ENCODE measurements at regions not wholly inside any gene's neighbourhood (a gene's known extent, or its start where the extent isn't known, plus 50 kb on each side); places are given as distances from the start of the nearest gene placed in this dataset.

DNA sequence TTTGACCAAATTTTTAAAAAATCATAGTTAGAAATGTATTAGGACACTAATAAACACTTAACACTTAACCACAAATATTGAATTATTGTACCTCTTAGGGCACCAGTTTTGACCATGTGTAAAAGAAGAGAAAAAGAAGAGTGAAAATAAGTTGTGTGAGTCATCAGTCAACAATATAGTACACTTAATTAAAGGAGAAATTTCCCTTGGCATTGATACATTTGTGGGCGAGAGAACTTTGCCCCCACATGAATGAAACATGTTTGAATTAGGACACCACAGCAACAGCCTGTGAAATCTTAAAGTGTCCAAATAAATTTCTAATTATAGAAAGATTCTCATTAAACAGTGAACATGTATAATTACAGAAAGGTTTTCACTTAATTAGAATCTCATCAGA lies 1292.8 kb upstream of the TENM3 start:
- H3K4me2 ChIP-seq (ENCODE audit: low read length): no peak overlapping the region
- intact Hi-C loops (cut with micrococcal nuclease): no loop called here
- H3K4me1 ChIP-seq (ENCODE audit: control insufficient read depth in 1 of 2, insufficient read depth in 2 of 2, low read length in 2 of 2): peaks cover 0 to 13% of the 10 kb centered on the region in 2 experiments; a peak in 2 of 4 replicates
- no peaks in the 10 kb centered on the region for H3K9me2 ChIP-seq (ENCODE audit: insufficient read depth)
- no peaks in the 10 kb centered on the region for H3K9me3 ChIP-seq (ENCODE audit: control insufficient read depth in 1 of 2, insufficient read depth in 1 of 2, low read depth in 1 of 2, low read length in 2 of 2)
- no peaks in the 10 kb centered on the region for H3K79me2 ChIP-seq (ENCODE audit: insufficient read depth, low read length)
- H3K27ac ChIP-seq (ENCODE audit: low read depth, low read length): no peak overlapping the region
- no peak for DNase-seq (ENCODE audit: low read depth, low spot score)
- CTCF ChIA-PET: no interaction called here
- H3K9ac ChIP-seq (ENCODE audit: low read length): no peak overlapping the region
- BruUV-seq (replicated peaks): no TSS peak
- H3K4me3 ChIP-seq (replicated peaks in 1 of 2; ENCODE audit: low read depth in 1 of 2, low read length in 2 of 2): no peak overlapping the region
- TF ChIP-seq, protein P1, sequence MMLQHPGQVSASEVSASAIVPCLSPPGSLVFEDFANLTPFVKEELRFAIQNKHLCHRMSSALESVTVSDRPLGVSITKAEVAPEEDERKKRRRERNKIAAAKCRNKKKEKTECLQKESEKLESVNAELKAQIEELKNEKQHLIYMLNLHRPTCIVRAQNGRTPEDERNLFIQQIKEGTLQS (IDR thresholded peaks at IDR 0.05): no peak
- TF ChIP-seq, protein P2, sequence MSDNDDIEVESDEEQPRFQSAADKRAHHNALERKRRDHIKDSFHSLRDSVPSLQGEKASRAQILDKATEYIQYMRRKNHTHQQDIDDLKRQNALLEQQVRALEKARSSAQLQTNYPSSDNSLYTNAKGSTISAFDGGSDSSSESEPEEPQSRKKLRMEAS (IDR thresholded peaks at IDR 0.05): no peak
- TF ChIP-seq, protein P3, sequence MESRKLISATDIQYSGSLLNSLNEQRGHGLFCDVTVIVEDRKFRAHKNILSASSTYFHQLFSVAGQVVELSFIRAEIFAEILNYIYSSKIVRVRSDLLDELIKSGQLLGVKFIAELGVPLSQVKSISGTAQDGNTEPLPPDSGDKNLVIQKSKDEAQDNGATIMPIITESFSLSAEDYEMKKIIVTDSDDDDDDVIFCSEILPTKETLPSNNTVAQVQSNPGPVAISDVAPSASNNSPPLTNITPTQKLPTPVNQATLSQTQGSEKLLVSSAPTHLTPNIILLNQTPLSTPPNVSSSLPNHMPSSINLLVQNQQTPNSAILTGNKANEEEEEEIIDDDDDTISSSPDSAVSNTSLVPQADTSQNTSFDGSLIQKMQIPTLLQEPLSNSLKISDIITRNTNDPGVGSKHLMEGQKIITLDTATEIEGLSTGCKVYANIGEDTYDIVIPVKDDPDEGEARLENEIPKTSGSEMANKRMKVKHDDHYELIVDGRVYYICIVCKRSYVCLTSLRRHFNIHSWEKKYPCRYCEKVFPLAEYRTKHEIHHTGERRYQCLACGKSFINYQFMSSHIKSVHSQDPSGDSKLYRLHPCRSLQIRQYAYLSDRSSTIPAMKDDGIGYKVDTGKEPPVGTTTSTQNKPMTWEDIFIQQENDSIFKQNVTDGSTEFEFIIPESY (IDR thresholded peaks at IDR 0.05; ENCODE audit: extremely low read depth, insufficient replicate concordance, low read length): no peak
- TF ChIP-seq POLR2AphosphoS5 (IDR thresholded peaks at IDR 0.05; ENCODE audit: low read depth, low read length) (no peak), ZNF274 (IDR thresholded peaks at IDR 0.05; ENCODE audit: low read depth, low read length) (no peak), YY1 (IDR thresholded peaks at IDR 0.05; ENCODE audit: extremely low read depth, insufficient replicate concordance, low read depth, low read length) (no peak)
- no peaks in the 10 kb centered on the region for H3K27me3 ChIP-seq (ENCODE audit: insufficient read depth, low read length)
- ATAC-seq: no peak
- H2AFZ ChIP-seq (ENCODE audit: low read depth, low read length, poor library complexity, severe bottlenecking): no peak overlapping the region
- H4K20me1 ChIP-seq (ENCODE audit: insufficient read depth): no peaks in the 10 kb centered on the region
- no peaks in the 10 kb centered on the region for H3K36me3 ChIP-seq (ENCODE audit: control insufficient read depth in 1 of 2, insufficient read depth in 2 of 2, low read length in 2 of 2)
- POLR2A ChIA-PET: no interaction called here
- RAD21 ChIA-PET (ENCODE audit: low non-redundant PET in 1 of 2, low total read pairs in 2 of 2, uncharacterized antibody in 2 of 2, unreplicated experiment in 2 of 2): no interaction called here

DNA sequence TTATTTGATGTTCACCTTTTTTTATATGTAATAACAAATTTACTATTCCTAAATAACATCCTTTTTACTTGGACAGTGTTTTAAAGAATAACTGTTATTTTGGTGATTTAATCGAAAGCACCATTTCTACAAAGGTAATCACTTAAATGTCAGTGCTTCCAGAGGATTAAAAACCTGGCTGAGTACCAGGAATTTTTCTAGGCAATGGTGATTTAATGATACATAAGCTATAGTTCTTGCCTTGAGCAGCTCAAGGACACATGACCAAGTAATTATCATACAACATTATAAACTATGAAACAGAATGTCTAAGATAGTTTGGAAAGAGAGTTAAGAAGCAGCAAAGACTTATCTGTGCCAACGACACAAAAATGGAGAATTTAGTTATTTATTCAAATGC lies 1291.9 kb upstream of the TENM3 start:
- TF ChIP-seq ZFX (IDR thresholded peaks at IDR 0.05) (no peak), CBX3 (IDR thresholded peaks at IDR 0.05; ENCODE audit: low read depth) (no peak), RAD21 (IDR thresholded peaks at IDR 0.05; ENCODE audit: low read depth) (no peak), EZH2phosphoT487 (IDR thresholded peaks at IDR 0.05; ENCODE audit: borderline replicate concordance) (no peak), YY1 (IDR thresholded peaks at IDR 0.05; ENCODE audit: extremely low read depth, insufficient replicate concordance, low read depth, low read length) (no peak), JUND (IDR thresholded peaks at IDR 0.05) (no peak)
- TF ChIP-seq, protein P4, sequence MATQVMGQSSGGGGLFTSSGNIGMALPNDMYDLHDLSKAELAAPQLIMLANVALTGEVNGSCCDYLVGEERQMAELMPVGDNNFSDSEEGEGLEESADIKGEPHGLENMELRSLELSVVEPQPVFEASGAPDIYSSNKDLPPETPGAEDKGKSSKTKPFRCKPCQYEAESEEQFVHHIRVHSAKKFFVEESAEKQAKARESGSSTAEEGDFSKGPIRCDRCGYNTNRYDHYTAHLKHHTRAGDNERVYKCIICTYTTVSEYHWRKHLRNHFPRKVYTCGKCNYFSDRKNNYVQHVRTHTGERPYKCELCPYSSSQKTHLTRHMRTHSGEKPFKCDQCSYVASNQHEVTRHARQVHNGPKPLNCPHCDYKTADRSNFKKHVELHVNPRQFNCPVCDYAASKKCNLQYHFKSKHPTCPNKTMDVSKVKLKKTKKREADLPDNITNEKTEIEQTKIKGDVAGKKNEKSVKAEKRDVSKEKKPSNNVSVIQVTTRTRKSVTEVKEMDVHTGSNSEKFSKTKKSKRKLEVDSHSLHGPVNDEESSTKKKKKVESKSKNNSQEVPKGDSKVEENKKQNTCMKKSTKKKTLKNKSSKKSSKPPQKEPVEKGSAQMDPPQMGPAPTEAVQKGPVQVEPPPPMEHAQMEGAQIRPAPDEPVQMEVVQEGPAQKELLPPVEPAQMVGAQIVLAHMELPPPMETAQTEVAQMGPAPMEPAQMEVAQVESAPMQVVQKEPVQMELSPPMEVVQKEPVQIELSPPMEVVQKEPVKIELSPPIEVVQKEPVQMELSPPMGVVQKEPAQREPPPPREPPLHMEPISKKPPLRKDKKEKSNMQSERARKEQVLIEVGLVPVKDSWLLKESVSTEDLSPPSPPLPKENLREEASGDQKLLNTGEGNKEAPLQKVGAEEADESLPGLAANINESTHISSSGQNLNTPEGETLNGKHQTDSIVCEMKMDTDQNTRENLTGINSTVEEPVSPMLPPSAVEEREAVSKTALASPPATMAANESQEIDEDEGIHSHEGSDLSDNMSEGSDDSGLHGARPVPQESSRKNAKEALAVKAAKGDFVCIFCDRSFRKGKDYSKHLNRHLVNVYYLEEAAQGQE (IDR thresholded peaks at IDR 0.05; ENCODE audit: low read depth): no peak
- no peak for DNase-seq (ENCODE audit: low read depth, low spot score)
- Histone ChIP-seq H4K20me1 (ENCODE audit: insufficient read depth) (no peaks in the 10 kb centered on the region), H3K4me2 (ENCODE audit: low read length) (no peak overlapping the region), H3K79me2 (ENCODE audit: insufficient read depth, low read length) (no peaks in the 10 kb centered on the region), H3K4me3 (replicated peaks in 1 of 2; ENCODE audit: low read depth in 1 of 2, low read length in 2 of 2) (no peak overlapping the region), H3K9ac (ENCODE audit: low read length) (no peak overlapping the region), H3K9me3 (ENCODE audit: control insufficient read depth in 1 of 2, insufficient read depth in 1 of 2, low read depth in 1 of 2, low read length in 2 of 2) (no peaks in the 10 kb centered on the region), H3K9me2 (ENCODE audit: insufficient read depth) (no peaks in the 10 kb centered on the region), H3K36me3 (ENCODE audit: control insufficient read depth in 1 of 2, insufficient read depth in 2 of 2, low read length in 2 of 2) (no peaks in the 10 kb centered on the region), H3K27ac (ENCODE audit: low read depth, low read length) (no peak overlapping the region), H3K27me3 (ENCODE audit: insufficient read depth, low read length) (no peaks in the 10 kb centered on the region), H3K4me1 (ENCODE audit: control insufficient read depth in 1 of 2, insufficient read depth in 2 of 2, low read length in 2 of 2) (peaks cover 0 to 13% of the 10 kb centered on the region in 2 experiments; a peak in 2 of 4 replicates), H2AFZ (ENCODE audit: low read depth, low read length, poor library complexity, severe bottlenecking) (no peak overlapping the region)
- POLR2A ChIA-PET: no interaction called here
- intact Hi-C loops (cut with micrococcal nuclease): no loop called here
- no peak for ATAC-seq
- BruUV-seq (replicated peaks): no TSS peak
- CTCF ChIA-PET: no interaction called here
- RAD21 ChIA-PET (ENCODE audit: low non-redundant PET in 1 of 2, low total read pairs in 2 of 2, uncharacterized antibody in 2 of 2, unreplicated experiment in 2 of 2): no interaction called here

Measured in HCT116 (cell line).